ENCODE measurements at regions not wholly inside any gene's neighbourhood (a gene's known extent, or its start where the extent isn't known, plus 50 kb on each side); places are given as distances from the start of the nearest gene placed in this dataset.
"Not testable (repeated sequence)": the region's sequence is repeated elsewhere in the genome, so short reads cannot be mapped to it uniquely, and the experiment has no call there.

- Histone ChIP-seq H3K9me3 (ENCODE audit: control insufficient read depth in 1 of 2, low read length in 2 of 2) (no peaks in the 10 kb centered on the region), H3K27ac (ENCODE audit: low read depth, low read length) (no peak overlapping the region), H3K9ac (ENCODE audit: low read depth in 1 of 2, low read length in 2 of 2) (no peak overlapping the region), H3K4me1 (ENCODE audit: control insufficient read depth in 1 of 2, insufficient read depth in 2 of 2, low read length in 2 of 2) (peaks cover 5 to 8% of the 10 kb centered on the region in 2 donors), H3K27me3 (ENCODE audit: control insufficient read depth in 1 of 2, insufficient read depth in 2 of 2, low read length in 2 of 2) (no peaks in the 10 kb centered on the region), H3K4me3 (ENCODE audit: low read depth in 1 of 2, low read length in 2 of 2) (no peak overlapping the region), H3K36me3 (ENCODE audit: control insufficient read depth in 1 of 2, insufficient read depth in 2 of 2, low read length in 2 of 2) (no peaks in the 10 kb centered on the region)
These were observed 103.8 kb downstream of the TMEM17 start for GRCh38 chr2:62402156-62402555.

- Histone ChIP-seq H3K4me3 (ENCODE audit: low read depth in 1 of 2, low read length in 2 of 2) (no peak overlapping the region), H3K27ac (ENCODE audit: low read depth, low read length) (no peak overlapping the region), H3K9me3 (ENCODE audit: control insufficient read depth in 1 of 2, low read length in 2 of 2) (no peaks in the 10 kb centered on the region), H3K36me3 (ENCODE audit: control insufficient read depth in 1 of 2, insufficient read depth in 2 of 2, low read length in 2 of 2) (no peaks in the 10 kb centered on the region), H3K4me1 (ENCODE audit: control insufficient read depth in 1 of 2, insufficient read depth in 2 of 2, low read length in 2 of 2) (no peaks in the 10 kb centered on the region), H3K27me3 (ENCODE audit: control insufficient read depth in 1 of 2, insufficient read depth in 2 of 2, low read length in 2 of 2) (no peaks in the 10 kb centered on the region), H3K9ac (ENCODE audit: low read depth in 1 of 2, low read length in 2 of 2) (no peak overlapping the region)
These were observed 107.6 kb downstream of the TMEM17 start for GRCh38 chr2:62398356-62398755.

- Histone ChIP-seq H3K4me3 (ENCODE audit: low read depth in 1 of 2, low read length in 2 of 2) (no peak overlapping the region), H3K4me1 (ENCODE audit: control insufficient read depth in 1 of 2, insufficient read depth in 2 of 2, low read length in 2 of 2) (no peaks in the 10 kb centered on the region), H3K9ac (ENCODE audit: low read depth in 1 of 2, low read length in 2 of 2) (no peak overlapping the region), H3K27ac (ENCODE audit: low read depth, low read length) (no peak overlapping the region), H3K27me3 (ENCODE audit: control insufficient read depth in 1 of 2, insufficient read depth in 2 of 2, low read length in 2 of 2) (no peaks in the 10 kb centered on the region), H3K36me3 (ENCODE audit: control insufficient read depth in 1 of 2, insufficient read depth in 2 of 2, low read length in 2 of 2) (no peaks in the 10 kb centered on the region), H3K9me3 (ENCODE audit: control insufficient read depth in 1 of 2, low read length in 2 of 2) (no peaks in the 10 kb centered on the region)
These were observed 109.1 kb downstream of the TMEM17 start for GRCh38 chr2:62396880-62397279.

- H3K4me3 ChIP-seq (ENCODE audit: low read depth in 1 of 2, low read length in 2 of 2) = no peak overlapping the region
- H3K27me3 ChIP-seq (ENCODE audit: control insufficient read depth in 1 of 2, insufficient read depth in 2 of 2, low read length in 2 of 2) = no peaks in the 10 kb centered on the region
- H3K27ac ChIP-seq (ENCODE audit: low read depth, low read length) = no peak overlapping the region
- no peaks in the 10 kb centered on the region for H3K9me3 ChIP-seq (ENCODE audit: control insufficient read depth in 1 of 2, low read length in 2 of 2)
- no peaks in the 10 kb centered on the region for H3K4me1 ChIP-seq (ENCODE audit: control insufficient read depth in 1 of 2, insufficient read depth in 2 of 2, low read length in 2 of 2)
- no peak overlapping the region for H3K9ac ChIP-seq (ENCODE audit: low read depth in 1 of 2, low read length in 2 of 2)
- no peaks in the 10 kb centered on the region for H3K36me3 ChIP-seq (ENCODE audit: control insufficient read depth in 1 of 2, insufficient read depth in 2 of 2, low read length in 2 of 2)
These were observed 112.7 kb downstream of the TMEM17 start for GRCh38 chr2:62393293-62393692.

GRCh38 chr2:62391696-62392095, 114.3 kb downstream of the TMEM17 start:
- no peaks in the 10 kb centered on the region for H3K36me3 ChIP-seq (ENCODE audit: control insufficient read depth in 1 of 2, insufficient read depth in 2 of 2, low read length in 2 of 2)
- H3K4me3 ChIP-seq (ENCODE audit: low read depth in 1 of 2, low read length in 2 of 2) = no peak overlapping the region
- no peaks in the 10 kb centered on the region for H3K4me1 ChIP-seq (ENCODE audit: control insufficient read depth in 1 of 2, insufficient read depth in 2 of 2, low read length in 2 of 2)
- H3K27me3 ChIP-seq (ENCODE audit: control insufficient read depth in 1 of 2, insufficient read depth in 2 of 2, low read length in 2 of 2) = no peaks in the 10 kb centered on the region
- H3K9me3 ChIP-seq (ENCODE audit: control insufficient read depth in 1 of 2, low read length in 2 of 2) = no peaks in the 10 kb centered on the region
- no peak overlapping the region for H3K27ac ChIP-seq (ENCODE audit: low read depth, low read length)
- H3K9ac ChIP-seq (ENCODE audit: low read depth in 1 of 2, low read length in 2 of 2) = no peak overlapping the region

- not testable (repeated sequence) for H3K27me3 ChIP-seq (ENCODE audit: control insufficient read depth in 1 of 2, insufficient read depth in 2 of 2, low read length in 2 of 2); H3K27ac ChIP-seq (ENCODE audit: low read depth, low read length); H3K9me3 ChIP-seq (ENCODE audit: control insufficient read depth in 1 of 2, low read length in 2 of 2); H3K36me3 ChIP-seq (ENCODE audit: control insufficient read depth in 1 of 2, insufficient read depth in 2 of 2, low read length in 2 of 2); H3K4me1 ChIP-seq (ENCODE audit: control insufficient read depth in 1 of 2, insufficient read depth in 2 of 2, low read length in 2 of 2); H3K9ac ChIP-seq (ENCODE audit: low read depth in 1 of 2, low read length in 2 of 2); H3K4me3 ChIP-seq (ENCODE audit: low read depth in 1 of 2, low read length in 2 of 2)
These were observed 119.6 kb downstream of the TMEM17 start for GRCh38 chr2:62386378-62386777.

- H3K9me3 ChIP-seq (ENCODE audit: control insufficient read depth in 1 of 2, low read length in 2 of 2) = no peaks in the 10 kb centered on the region
- H3K4me3 ChIP-seq (ENCODE audit: low read depth in 1 of 2, low read length in 2 of 2) = no peak overlapping the region
- no peak overlapping the region for H3K27ac ChIP-seq (ENCODE audit: low read depth, low read length)
- no peaks in the 10 kb centered on the region for H3K36me3 ChIP-seq (ENCODE audit: control insufficient read depth in 1 of 2, insufficient read depth in 2 of 2, low read length in 2 of 2)
- no peak overlapping the region for H3K9ac ChIP-seq (ENCODE audit: low read depth in 1 of 2, low read length in 2 of 2)
- H3K27me3 ChIP-seq (ENCODE audit: control insufficient read depth in 1 of 2, insufficient read depth in 2 of 2, low read length in 2 of 2) = no peaks in the 10 kb centered on the region
- H3K4me1 ChIP-seq (ENCODE audit: control insufficient read depth in 1 of 2, insufficient read depth in 2 of 2, low read length in 2 of 2) = no peaks in the 10 kb centered on the region
These were observed 122.1 kb downstream of the TMEM17 start for GRCh38 chr2:62383846-62384245.

- no peaks in the 10 kb centered on the region for H3K9me3 ChIP-seq (ENCODE audit: control insufficient read depth in 1 of 2, low read length in 2 of 2)
- no peaks in the 10 kb centered on the region for H3K4me1 ChIP-seq (ENCODE audit: control insufficient read depth in 1 of 2, insufficient read depth in 2 of 2, low read length in 2 of 2)
- no peak overlapping the region for H3K27ac ChIP-seq (ENCODE audit: low read depth, low read length)
- no peak overlapping the region for H3K4me3 ChIP-seq (ENCODE audit: low read depth in 1 of 2, low read length in 2 of 2)
- no peak overlapping the region for H3K9ac ChIP-seq (ENCODE audit: low read depth in 1 of 2, low read length in 2 of 2)
- no peaks in the 10 kb centered on the region for H3K36me3 ChIP-seq (ENCODE audit: control insufficient read depth in 1 of 2, insufficient read depth in 2 of 2, low read length in 2 of 2)
- no peaks in the 10 kb centered on the region for H3K27me3 ChIP-seq (ENCODE audit: control insufficient read depth in 1 of 2, insufficient read depth in 2 of 2, low read length in 2 of 2)
These were observed 123.2 kb downstream of the TMEM17 start for GRCh38 chr2:62382757-62383156.

GRCh38 chr2:62382122-62382521, 123.9 kb downstream of the TMEM17 start:
- no peaks in the 10 kb centered on the region for H3K9me3 ChIP-seq (ENCODE audit: control insufficient read depth in 1 of 2, low read length in 2 of 2)
- H3K27me3 ChIP-seq (ENCODE audit: control insufficient read depth in 1 of 2, insufficient read depth in 2 of 2, low read length in 2 of 2) = no peaks in the 10 kb centered on the region
- H3K27ac ChIP-seq (ENCODE audit: low read depth, low read length) = no peak overlapping the region
- no peak overlapping the region for H3K9ac ChIP-seq (ENCODE audit: low read depth in 1 of 2, low read length in 2 of 2)
- no peak overlapping the region for H3K4me3 ChIP-seq (ENCODE audit: low read depth in 1 of 2, low read length in 2 of 2)
- no peaks in the 10 kb centered on the region for H3K4me1 ChIP-seq (ENCODE audit: control insufficient read depth in 1 of 2, insufficient read depth in 2 of 2, low read length in 2 of 2)
- H3K36me3 ChIP-seq (ENCODE audit: control insufficient read depth in 1 of 2, insufficient read depth in 2 of 2, low read length in 2 of 2) = no peaks in the 10 kb centered on the region

DNA sequence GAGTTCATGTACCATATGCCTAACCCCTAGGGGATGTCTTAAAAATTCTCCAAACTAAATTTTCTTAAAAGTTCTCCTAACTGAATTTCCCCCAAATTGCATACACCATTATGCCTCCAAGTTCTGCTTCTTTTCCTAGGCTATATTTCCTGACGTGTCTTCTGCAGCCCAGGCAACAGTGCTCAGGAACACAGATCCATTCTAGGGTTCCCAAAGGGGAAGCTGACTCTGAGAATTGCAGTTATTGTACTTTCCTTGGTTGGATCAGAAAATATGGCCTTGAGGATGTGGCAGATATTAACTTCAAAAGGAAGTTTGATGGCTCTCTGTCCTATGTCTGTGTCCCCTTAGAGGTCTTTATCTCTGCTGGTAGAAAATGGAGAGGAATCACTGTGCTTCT, 124.3 kb downstream of the TMEM17 start:
- H3K9me3 ChIP-seq (ENCODE audit: control insufficient read depth in 1 of 2, low read length in 2 of 2) = no peaks in the 10 kb centered on the region
- H3K36me3 ChIP-seq (ENCODE audit: control insufficient read depth in 1 of 2, insufficient read depth in 2 of 2, low read length in 2 of 2) = no peaks in the 10 kb centered on the region
- H3K27ac ChIP-seq (ENCODE audit: low read depth, low read length) = no peak overlapping the region
- no peaks in the 10 kb centered on the region for H3K4me1 ChIP-seq (ENCODE audit: control insufficient read depth in 1 of 2, insufficient read depth in 2 of 2, low read length in 2 of 2)
- no peaks in the 10 kb centered on the region for H3K27me3 ChIP-seq (ENCODE audit: control insufficient read depth in 1 of 2, insufficient read depth in 2 of 2, low read length in 2 of 2)
- no peak overlapping the region for H3K4me3 ChIP-seq (ENCODE audit: low read depth in 1 of 2, low read length in 2 of 2)
- H3K9ac ChIP-seq (ENCODE audit: low read depth in 1 of 2, low read length in 2 of 2) = no peak overlapping the region

- H3K27me3 ChIP-seq (ENCODE audit: control insufficient read depth in 1 of 2, insufficient read depth in 2 of 2, low read length in 2 of 2) = no peaks in the 10 kb centered on the region
- H3K9ac ChIP-seq (ENCODE audit: low read depth in 1 of 2, low read length in 2 of 2) = no peak overlapping the region
- no peaks in the 10 kb centered on the region for H3K9me3 ChIP-seq (ENCODE audit: control insufficient read depth in 1 of 2, low read length in 2 of 2)
- no peaks in the 10 kb centered on the region for H3K4me1 ChIP-seq (ENCODE audit: control insufficient read depth in 1 of 2, insufficient read depth in 2 of 2, low read length in 2 of 2)
- H3K4me3 ChIP-seq (ENCODE audit: low read depth in 1 of 2, low read length in 2 of 2) = no peak overlapping the region
- no peaks in the 10 kb centered on the region for H3K36me3 ChIP-seq (ENCODE audit: control insufficient read depth in 1 of 2, insufficient read depth in 2 of 2, low read length in 2 of 2)
- no peak overlapping the region for H3K27ac ChIP-seq (ENCODE audit: low read depth, low read length)
These were observed 126.4 kb downstream of the TMEM17 start for GRCh38 chr2:62379566-62379965.

All from duodenal mucosa (tissue), 2 donors.